ENCODE measurements at regions not wholly inside any gene's neighbourhood (a gene's known extent, or its start where the extent isn't known, plus 50 kb on each side); places are given as distances from the start of the nearest gene placed in this dataset.

GRCh38 chr6:8175046-8175777 lies 72.9 kb upstream of the EEF1E1 start:
- CTCF ChIA-PET, result no interaction called here
- intact Hi-C loops (cut with micrococcal nuclease; ENCODE audit: unreplicated experiment), result no loop called here
- BruUV-seq (replicated peaks), result no TSS peak
- Mint-ChIP-seq H3K4me1 (ENCODE audit: low read depth, unreplicated experiment) (peaks cover 5% of the 10 kb centered on the region), H3K27ac (ENCODE audit: unreplicated experiment) (no peak overlapping the region), H3K4me3 (ENCODE audit: low read depth, unreplicated experiment) (no peak overlapping the region), H3K9me3 (ENCODE audit: low read depth, unreplicated experiment) (no peaks in the 10 kb centered on the region), H3K36me3 (ENCODE audit: insufficient read depth, unreplicated experiment) (no peaks in the 10 kb centered on the region), H3K27me3 (ENCODE audit: unreplicated experiment) (no peaks in the 10 kb centered on the region)
- no peak for DNase-seq
- no peak for TF ChIP-seq CTCF (IDR thresholded peaks at IDR 0.05; ENCODE audit: unreplicated experiment)

- no peak for TF ChIP-seq CTCF (IDR thresholded peaks at IDR 0.05; ENCODE audit: unreplicated experiment)
These were observed 72.2 kb upstream of the EEF1E1 start for GRCh38 chr6:8174571-8174970.

DNA sequence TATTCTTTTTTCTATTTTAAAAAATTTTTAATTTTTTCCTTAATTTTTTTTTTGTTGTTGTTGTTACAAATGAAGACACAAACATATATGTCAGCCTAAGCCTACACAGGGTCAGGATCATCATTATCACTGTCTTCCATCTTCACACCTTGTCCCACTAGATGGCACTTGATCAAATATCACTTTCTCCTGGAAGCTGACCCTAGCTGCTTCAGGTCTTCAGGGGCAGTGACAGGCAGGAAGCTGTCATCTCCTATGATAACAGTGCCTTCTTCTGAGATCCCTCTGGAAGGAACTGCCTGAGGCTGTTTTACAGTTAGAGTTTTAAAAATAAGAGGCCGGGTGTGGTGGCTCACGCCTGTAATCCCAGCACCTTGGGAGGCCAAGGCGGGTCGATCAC lies 70.2 kb upstream of the EEF1E1 start:
- intact Hi-C loops (cut with micrococcal nuclease; ENCODE audit: unreplicated experiment), result no loop called here
- H3K4me3 Mint-ChIP-seq (ENCODE audit: low read depth, unreplicated experiment), result no peak overlapping the region

More at GRCh38 chr6:8174571-8174970, 72.2 kb upstream of the EEF1E1 start:
- no peaks in the 10 kb centered on the region for H3K36me3 Mint-ChIP-seq (ENCODE audit: insufficient read depth, unreplicated experiment)
- BruUV-seq (replicated peaks), result no TSS peak
- CTCF ChIA-PET, result no interaction called here
- intact Hi-C loops (cut with micrococcal nuclease; ENCODE audit: unreplicated experiment), result no loop called here
- no peak for DNase-seq
- no peak overlapping the region for H3K27ac Mint-ChIP-seq (ENCODE audit: unreplicated experiment)
- H3K27me3 Mint-ChIP-seq (ENCODE audit: unreplicated experiment), result no peaks in the 10 kb centered on the region
- H3K4me3 Mint-ChIP-seq (ENCODE audit: low read depth, unreplicated experiment), result no peak overlapping the region
- H3K4me1 Mint-ChIP-seq (ENCODE audit: low read depth, unreplicated experiment), result no peaks in the 10 kb centered on the region
- H3K9me3 Mint-ChIP-seq (ENCODE audit: low read depth, unreplicated experiment), result no peaks in the 10 kb centered on the region

DNA sequence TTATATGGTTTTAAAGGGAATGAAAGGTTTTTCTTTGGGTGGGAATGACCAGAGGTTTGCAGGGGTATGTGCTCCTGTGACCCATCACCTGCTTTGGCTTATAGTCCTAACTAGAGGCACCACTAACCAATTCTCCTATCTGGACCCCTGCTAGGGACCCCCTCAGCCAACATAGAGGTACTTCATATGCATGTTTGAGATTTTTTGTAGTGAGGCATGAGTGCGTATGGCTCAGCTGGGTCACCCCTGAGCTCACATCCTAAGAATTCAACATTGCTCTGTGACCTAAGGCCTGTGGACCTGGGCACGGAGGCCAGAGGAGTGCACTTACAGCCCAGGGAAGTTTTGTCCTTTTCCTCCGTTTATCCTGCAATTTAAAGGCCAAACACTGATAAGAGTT lies 68.4 kb upstream of the EEF1E1 start:
- no peaks in the 10 kb centered on the region for H3K36me3 Mint-ChIP-seq (ENCODE audit: insufficient read depth, unreplicated experiment)
- CTCF ChIA-PET, result interaction anchor here (0.5 kb wide), 1 partner anchor 270 kb away, joined by 3 read pairs; no protein-coding TSS in a partner anchor
- no peak for TF ChIP-seq CTCF (IDR thresholded peaks at IDR 0.05; ENCODE audit: unreplicated experiment)
- intact Hi-C loops (cut with micrococcal nuclease; ENCODE audit: unreplicated experiment), result no loop called here
- H3K4me3 Mint-ChIP-seq (ENCODE audit: low read depth, unreplicated experiment), result no peak overlapping the region
- H3K27me3 Mint-ChIP-seq (ENCODE audit: unreplicated experiment), result no peaks in the 10 kb centered on the region
- no peaks in the 10 kb centered on the region for H3K9me3 Mint-ChIP-seq (ENCODE audit: low read depth, unreplicated experiment)
- DNase-seq, result no peak
- no peak overlapping the region for H3K27ac Mint-ChIP-seq (ENCODE audit: unreplicated experiment)
- H3K4me1 Mint-ChIP-seq (ENCODE audit: low read depth, unreplicated experiment), result no peaks in the 10 kb centered on the region
- no TSS peak for BruUV-seq (replicated peaks)

More for the DNA sequence above, 70.2 kb upstream of the EEF1E1 start:
- Mint-ChIP-seq H3K9me3 (ENCODE audit: low read depth, unreplicated experiment) (no peaks in the 10 kb centered on the region), H3K36me3 (ENCODE audit: insufficient read depth, unreplicated experiment) (no peaks in the 10 kb centered on the region), H3K27ac (ENCODE audit: unreplicated experiment) (no peak overlapping the region), H3K4me1 (ENCODE audit: low read depth, unreplicated experiment) (no peaks in the 10 kb centered on the region), H3K27me3 (ENCODE audit: unreplicated experiment) (no peaks in the 10 kb centered on the region)
- BruUV-seq (replicated peaks), result no TSS peak
- DNase-seq, result no peak
- CTCF ChIA-PET, result no interaction called here
- no peak for TF ChIP-seq CTCF (IDR thresholded peaks at IDR 0.05; ENCODE audit: unreplicated experiment)

All from Calu3 (cell line).